ENCODE measurements at regions not wholly inside any gene's neighbourhood (a gene's known extent, or its start where the extent isn't known, plus 50 kb on each side); places are given as distances from the start of the nearest gene placed in this dataset.

DNA sequence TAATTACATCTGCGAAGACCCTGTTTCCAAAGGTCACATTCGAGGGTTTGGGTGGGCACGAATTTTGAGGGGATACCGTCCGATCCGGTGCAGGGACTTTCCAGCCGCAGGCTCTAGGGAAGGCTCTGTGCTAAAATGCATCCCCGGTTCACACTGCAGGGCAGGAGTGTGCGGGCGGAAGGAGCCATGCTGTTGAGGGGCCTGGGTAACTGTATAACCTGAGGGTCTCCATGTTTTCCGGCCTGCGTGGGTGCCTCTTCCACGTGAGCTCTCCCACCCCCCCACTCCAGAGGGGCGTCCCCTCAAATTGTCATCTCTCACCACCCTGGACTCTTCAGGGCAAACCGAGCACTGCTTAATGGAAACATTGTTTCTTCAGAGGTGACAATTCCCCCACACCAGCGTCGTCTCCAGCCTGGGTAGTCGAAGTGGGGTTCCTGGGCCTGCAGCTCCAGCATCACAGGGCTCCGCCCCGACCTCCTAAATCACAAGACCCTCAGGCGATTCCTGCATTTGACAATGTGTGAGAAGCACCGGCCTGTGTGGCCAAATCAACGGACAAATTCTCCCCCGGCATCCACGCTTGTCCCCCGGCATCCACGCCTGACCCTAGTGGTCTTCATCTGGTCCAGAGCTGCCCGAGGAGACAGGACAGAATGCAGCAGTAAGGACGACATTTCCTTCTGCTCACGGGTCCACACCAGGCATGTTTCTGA lies 51.2 kb downstream of the FOXL3 start:
- TF ChIP-seq GABPA (IDR thresholded peaks at IDR 0.05; ENCODE audit: low read depth): no peak
- TF ChIP-seq, protein P1, sequence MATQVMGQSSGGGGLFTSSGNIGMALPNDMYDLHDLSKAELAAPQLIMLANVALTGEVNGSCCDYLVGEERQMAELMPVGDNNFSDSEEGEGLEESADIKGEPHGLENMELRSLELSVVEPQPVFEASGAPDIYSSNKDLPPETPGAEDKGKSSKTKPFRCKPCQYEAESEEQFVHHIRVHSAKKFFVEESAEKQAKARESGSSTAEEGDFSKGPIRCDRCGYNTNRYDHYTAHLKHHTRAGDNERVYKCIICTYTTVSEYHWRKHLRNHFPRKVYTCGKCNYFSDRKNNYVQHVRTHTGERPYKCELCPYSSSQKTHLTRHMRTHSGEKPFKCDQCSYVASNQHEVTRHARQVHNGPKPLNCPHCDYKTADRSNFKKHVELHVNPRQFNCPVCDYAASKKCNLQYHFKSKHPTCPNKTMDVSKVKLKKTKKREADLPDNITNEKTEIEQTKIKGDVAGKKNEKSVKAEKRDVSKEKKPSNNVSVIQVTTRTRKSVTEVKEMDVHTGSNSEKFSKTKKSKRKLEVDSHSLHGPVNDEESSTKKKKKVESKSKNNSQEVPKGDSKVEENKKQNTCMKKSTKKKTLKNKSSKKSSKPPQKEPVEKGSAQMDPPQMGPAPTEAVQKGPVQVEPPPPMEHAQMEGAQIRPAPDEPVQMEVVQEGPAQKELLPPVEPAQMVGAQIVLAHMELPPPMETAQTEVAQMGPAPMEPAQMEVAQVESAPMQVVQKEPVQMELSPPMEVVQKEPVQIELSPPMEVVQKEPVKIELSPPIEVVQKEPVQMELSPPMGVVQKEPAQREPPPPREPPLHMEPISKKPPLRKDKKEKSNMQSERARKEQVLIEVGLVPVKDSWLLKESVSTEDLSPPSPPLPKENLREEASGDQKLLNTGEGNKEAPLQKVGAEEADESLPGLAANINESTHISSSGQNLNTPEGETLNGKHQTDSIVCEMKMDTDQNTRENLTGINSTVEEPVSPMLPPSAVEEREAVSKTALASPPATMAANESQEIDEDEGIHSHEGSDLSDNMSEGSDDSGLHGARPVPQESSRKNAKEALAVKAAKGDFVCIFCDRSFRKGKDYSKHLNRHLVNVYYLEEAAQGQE (IDR thresholded peaks at IDR 0.05; ENCODE audit: insufficient replicate concordance, low read depth): no peak
- TF ChIP-seq, protein P2, sequence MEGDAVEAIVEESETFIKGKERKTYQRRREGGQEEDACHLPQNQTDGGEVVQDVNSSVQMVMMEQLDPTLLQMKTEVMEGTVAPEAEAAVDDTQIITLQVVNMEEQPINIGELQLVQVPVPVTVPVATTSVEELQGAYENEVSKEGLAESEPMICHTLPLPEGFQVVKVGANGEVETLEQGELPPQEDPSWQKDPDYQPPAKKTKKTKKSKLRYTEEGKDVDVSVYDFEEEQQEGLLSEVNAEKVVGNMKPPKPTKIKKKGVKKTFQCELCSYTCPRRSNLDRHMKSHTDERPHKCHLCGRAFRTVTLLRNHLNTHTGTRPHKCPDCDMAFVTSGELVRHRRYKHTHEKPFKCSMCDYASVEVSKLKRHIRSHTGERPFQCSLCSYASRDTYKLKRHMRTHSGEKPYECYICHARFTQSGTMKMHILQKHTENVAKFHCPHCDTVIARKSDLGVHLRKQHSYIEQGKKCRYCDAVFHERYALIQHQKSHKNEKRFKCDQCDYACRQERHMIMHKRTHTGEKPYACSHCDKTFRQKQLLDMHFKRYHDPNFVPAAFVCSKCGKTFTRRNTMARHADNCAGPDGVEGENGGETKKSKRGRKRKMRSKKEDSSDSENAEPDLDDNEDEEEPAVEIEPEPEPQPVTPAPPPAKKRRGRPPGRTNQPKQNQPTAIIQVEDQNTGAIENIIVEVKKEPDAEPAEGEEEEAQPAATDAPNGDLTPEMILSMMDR (IDR thresholded peaks at IDR 0.05; ENCODE audit: insufficient read depth, low read length): no peak
- no peak for TF ChIP-seq POLR2AphosphoS5 (IDR thresholded peaks at IDR 0.05; ENCODE audit: low read depth)

Data from HL-60 (cell line).